ENCODE measurements at regions not wholly inside any gene's neighbourhood (a gene's known extent, or its start where the extent isn't known, plus 50 kb on each side); places are given as distances from the start of the nearest gene placed in this dataset.

DNA sequence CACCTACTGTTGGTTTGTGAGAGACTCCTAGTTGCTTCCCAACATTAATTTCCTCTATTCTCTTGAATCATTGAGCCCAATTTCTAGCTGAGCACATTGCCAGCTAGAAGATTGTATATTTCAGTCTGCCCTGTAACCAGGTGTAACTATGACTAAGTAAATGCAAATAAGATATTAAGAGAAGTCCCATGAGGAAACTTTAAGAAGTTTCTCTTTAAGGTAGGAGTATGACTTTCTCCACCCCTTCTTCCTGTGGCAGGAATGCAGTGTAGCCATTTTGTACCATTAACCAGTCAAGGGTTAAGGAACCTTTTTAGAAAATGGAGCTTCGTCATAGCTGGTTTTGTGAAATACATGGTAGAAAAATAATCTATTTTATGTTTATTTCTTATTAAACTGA, 534.2 kb upstream of the RGS18 start:
- no peak overlapping the region for H3K27ac ChIP-seq (ENCODE audit: low read depth, low read length)
- Mint-ChIP-seq H3K36me3 (no peaks in the 10 kb centered on the region), H3K4me3 (no peak overlapping the region), H3K27me3 (no peaks in the 10 kb centered on the region), H3K4me1 (no peaks in the 10 kb centered on the region), H3K9me3 (peaks cover 0 to 3% (median 0%) of the 10 kb centered on the region in 11 donors), H3K27ac (no peak overlapping the region)
- H3K36me3 ChIP-seq (ENCODE audit: control insufficient read depth in 2 of 3, insufficient read depth in 3 of 3, low read length in 3 of 3), result no peaks in the 10 kb centered on the region
- CTCF ChIA-PET, result no interaction called here
- H3K9me3 ChIP-seq (ENCODE audit: control insufficient read depth in 2 of 3, low read length in 3 of 3), result no peaks in the 10 kb centered on the region
- intact Hi-C loops (cut with micrococcal nuclease), result no loop called here
- no peaks in the 10 kb centered on the region for H3K4me1 ChIP-seq (ENCODE audit: control insufficient read depth in 2 of 2, insufficient read depth in 2 of 2, low read length in 2 of 2)
- DNase-seq (no peak), ATAC-seq (no peak)
- no peak overlapping the region for H3K4me3 ChIP-seq (ENCODE audit: low read length)
- POLR2A ChIA-PET, result no interaction called here
- H3K27me3 ChIP-seq (ENCODE audit: control insufficient read depth in 2 of 2, insufficient read depth in 2 of 2, low read length in 2 of 2), result no peaks in the 10 kb centered on the region

DNA sequence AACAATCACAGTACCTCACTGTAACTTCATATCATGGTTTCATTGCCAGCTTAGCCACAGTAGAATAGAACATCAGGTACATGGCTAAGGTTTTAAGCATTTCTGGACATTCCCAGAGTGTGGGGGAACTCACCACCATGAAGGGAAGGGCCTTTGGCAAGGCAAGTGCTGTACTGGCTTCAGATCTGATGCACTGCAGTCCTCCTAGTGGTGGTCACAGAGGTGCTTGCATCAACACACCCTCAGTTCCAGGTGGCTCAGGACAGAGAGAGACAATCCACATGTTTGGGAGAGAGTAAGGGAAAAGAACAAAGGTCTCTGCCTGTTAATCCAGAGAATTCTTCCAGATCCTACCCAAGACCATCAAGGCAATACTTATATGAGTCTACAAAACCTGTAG, 528.4 kb upstream of the RGS18 start:
- Mint-ChIP-seq H3K36me3 (no peaks in the 10 kb centered on the region), H3K4me1 (no peaks in the 10 kb centered on the region), H3K9me3 (peaks cover 0 to 34% (median 4%) of the 10 kb centered on the region in 11 donors), H3K4me3 (no peak overlapping the region), H3K27ac (no peak overlapping the region), H3K27me3 (no peaks in the 10 kb centered on the region)
- Histone ChIP-seq H3K4me3 (ENCODE audit: low read length) (no peak overlapping the region), H3K36me3 (ENCODE audit: control insufficient read depth in 2 of 3, insufficient read depth in 3 of 3, low read length in 3 of 3) (no peaks in the 10 kb centered on the region), H3K4me1 (ENCODE audit: control insufficient read depth in 2 of 2, insufficient read depth in 2 of 2, low read length in 2 of 2) (no peaks in the 10 kb centered on the region), H3K9me3 (ENCODE audit: control insufficient read depth in 2 of 3, low read length in 3 of 3) (no peaks in the 10 kb centered on the region), H3K27ac (ENCODE audit: low read depth, low read length) (no peak overlapping the region), H3K27me3 (ENCODE audit: control insufficient read depth in 2 of 2, insufficient read depth in 2 of 2, low read length in 2 of 2) (no peaks in the 10 kb centered on the region)
- ChIA-PET POLR2A (no interaction called here), CTCF (no interaction called here)
- intact Hi-C loops (cut with micrococcal nuclease), result no loop called here
- ATAC-seq, result no peak
- DNase-seq, result no peak

DNA sequence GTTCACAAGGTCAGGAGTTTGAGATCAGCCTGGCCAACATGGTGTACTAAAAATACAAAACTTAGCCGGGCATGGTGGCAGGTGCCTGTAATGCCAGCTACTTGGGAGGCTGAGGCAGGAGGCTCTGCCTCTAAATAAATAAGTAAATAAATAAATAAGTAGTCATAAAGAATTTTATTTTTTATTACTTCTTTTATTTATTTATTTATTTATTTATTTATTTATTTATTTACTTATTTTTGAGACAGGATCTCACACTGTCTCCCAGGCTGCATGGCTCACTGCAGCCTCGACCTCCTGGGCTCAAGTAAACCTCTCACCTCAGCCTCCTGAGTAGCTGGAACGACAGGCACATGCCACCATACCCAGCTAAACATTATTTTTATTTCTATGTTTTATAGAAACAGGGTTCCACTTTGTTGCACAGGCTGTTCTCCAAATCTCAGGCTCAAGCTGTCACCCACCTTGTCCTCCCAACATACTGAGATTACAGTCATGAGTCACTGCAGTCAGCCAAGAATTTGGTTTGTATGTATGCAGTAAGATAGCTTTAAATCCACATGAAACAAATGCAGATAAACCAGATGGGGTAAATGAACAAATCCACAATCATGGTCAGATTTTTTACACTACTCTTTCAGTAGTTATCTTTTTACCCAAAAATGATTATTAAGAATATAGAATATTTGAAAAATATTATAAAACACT, 523.3 kb upstream of the RGS18 start:
- Histone ChIP-seq H3K36me3 (ENCODE audit: control insufficient read depth in 2 of 3, insufficient read depth in 3 of 3, low read length in 3 of 3) (no peaks in the 10 kb centered on the region), H3K4me3 (ENCODE audit: low read length) (no peak overlapping the region), H3K9me3 (ENCODE audit: control insufficient read depth in 2 of 3, low read length in 3 of 3) (no peaks in the 10 kb centered on the region), H3K27ac (ENCODE audit: low read depth, low read length) (no peak overlapping the region), H3K4me1 (ENCODE audit: control insufficient read depth in 2 of 2, insufficient read depth in 2 of 2, low read length in 2 of 2) (no peaks in the 10 kb centered on the region), H3K27me3 (ENCODE audit: control insufficient read depth in 2 of 2, insufficient read depth in 2 of 2, low read length in 2 of 2) (no peaks in the 10 kb centered on the region)
- no peaks in the 10 kb centered on the region for H3K27me3 Mint-ChIP-seq
- POLR2A ChIA-PET, result no interaction called here
- ATAC-seq, result no peak
- H3K27ac Mint-ChIP-seq, result no peak overlapping the region
- H3K36me3 Mint-ChIP-seq, result no peaks in the 10 kb centered on the region
- H3K4me1 Mint-ChIP-seq, result no peaks in the 10 kb centered on the region
- peaks cover 0 to 31% (median 3%) of the 10 kb centered on the region in 11 donors for H3K9me3 Mint-ChIP-seq
- H3K4me3 Mint-ChIP-seq, result no peak overlapping the region
- CTCF ChIA-PET, result no interaction called here
- DNase-seq, result no peak
- intact Hi-C loops (cut with micrococcal nuclease), result no loop called here

DNA sequence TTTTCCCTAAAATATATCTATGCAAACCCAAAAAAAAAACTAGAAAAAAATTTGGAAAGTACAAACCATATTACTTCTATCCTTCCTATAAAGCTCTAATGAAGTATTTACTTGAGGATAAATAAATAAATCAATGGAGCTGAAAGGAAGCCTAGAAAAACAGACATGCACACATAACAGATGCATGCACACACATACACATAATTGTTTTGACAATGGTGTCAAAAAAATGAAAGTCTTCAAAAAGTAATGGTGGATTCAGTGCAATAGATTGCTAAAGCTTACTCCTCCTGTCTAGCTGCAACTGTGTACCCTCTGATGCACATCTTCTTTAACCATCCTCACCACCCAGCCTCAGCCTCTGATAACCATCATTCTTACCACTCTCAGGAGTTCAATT, 521.9 kb upstream of the RGS18 start:
- CTCF ChIA-PET, result no interaction called here
- H3K27me3 ChIP-seq (ENCODE audit: control insufficient read depth in 2 of 2, insufficient read depth in 2 of 2, low read length in 2 of 2), result no peaks in the 10 kb centered on the region
- H3K4me3 ChIP-seq (ENCODE audit: low read length), result no peak overlapping the region
- ATAC-seq, result no peak
- no peaks in the 10 kb centered on the region for H3K36me3 ChIP-seq (ENCODE audit: control insufficient read depth in 2 of 3, insufficient read depth in 3 of 3, low read length in 3 of 3)
- H3K9me3 ChIP-seq (ENCODE audit: control insufficient read depth in 2 of 3, low read length in 3 of 3), result no peaks in the 10 kb centered on the region
- H3K4me1 Mint-ChIP-seq, result no peaks in the 10 kb centered on the region
- H3K27ac ChIP-seq (ENCODE audit: low read depth, low read length), result no peak overlapping the region
- H3K4me3 Mint-ChIP-seq, result no peak overlapping the region
- DNase-seq, result no peak
- no peaks in the 10 kb centered on the region for H3K36me3 Mint-ChIP-seq
- no peak overlapping the region for H3K27ac Mint-ChIP-seq
- intact Hi-C loops (cut with micrococcal nuclease), result no loop called here
- no peaks in the 10 kb centered on the region for H3K27me3 Mint-ChIP-seq
- peaks cover 0 to 21% (median 2%) of the 10 kb centered on the region in 11 donors for H3K9me3 Mint-ChIP-seq
- POLR2A ChIA-PET, result no interaction called here
- no peaks in the 10 kb centered on the region for H3K4me1 ChIP-seq (ENCODE audit: control insufficient read depth in 2 of 2, insufficient read depth in 2 of 2, low read length in 2 of 2)

DNA sequence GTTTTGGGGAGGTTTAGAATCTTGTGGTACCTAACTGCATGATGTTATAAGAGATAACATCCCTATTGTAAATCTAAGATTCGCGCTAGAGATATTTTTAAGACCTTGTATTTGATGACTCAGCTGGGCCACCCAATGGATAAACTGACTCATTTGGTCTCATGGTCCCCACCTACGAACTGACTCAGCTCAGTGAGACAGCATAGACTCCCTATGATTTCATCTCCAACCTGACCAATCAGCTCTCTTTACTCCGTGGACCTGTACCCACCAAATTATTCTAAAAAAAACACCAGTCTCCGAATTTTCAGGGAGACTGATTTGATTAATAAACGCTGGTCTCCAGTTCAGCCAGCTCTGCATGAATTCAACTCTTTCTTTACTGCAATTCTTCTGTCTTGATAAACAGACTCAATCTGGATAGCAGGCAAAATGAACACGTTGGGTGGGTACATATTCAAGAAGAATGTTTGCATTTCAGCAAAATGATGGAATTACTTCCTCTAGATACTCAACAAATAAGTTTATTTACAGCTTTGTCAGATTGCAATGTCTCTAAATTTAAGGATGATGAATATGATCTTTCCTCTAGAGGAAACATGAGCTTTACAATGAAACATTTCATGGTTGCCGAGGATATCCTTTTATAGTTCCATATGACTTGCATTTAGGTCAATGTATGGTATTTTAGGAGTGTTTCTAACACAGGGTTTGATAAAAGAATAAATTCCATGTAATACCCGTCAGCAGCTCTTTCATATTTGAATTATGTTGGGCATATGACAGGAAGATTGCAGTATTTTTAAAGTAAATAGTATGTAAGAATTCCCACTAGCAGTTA, 516.6 kb upstream of the RGS18 start:
- no peaks in the 10 kb centered on the region for H3K9me3 ChIP-seq (ENCODE audit: control insufficient read depth in 2 of 3, low read length in 3 of 3)
- H3K9me3 Mint-ChIP-seq, result peaks cover 0 to 5% (median 0%) of the 10 kb centered on the region in 11 donors
- ChIA-PET CTCF (no interaction called here), POLR2A (no interaction called here)
- ATAC-seq (no peak), DNase-seq (no peak)
- H3K4me3 ChIP-seq (ENCODE audit: low read length), result no peak overlapping the region
- no peak overlapping the region for H3K4me3 Mint-ChIP-seq
- no peaks in the 10 kb centered on the region for H3K4me1 Mint-ChIP-seq
- H3K36me3 ChIP-seq (ENCODE audit: control insufficient read depth in 2 of 3, insufficient read depth in 3 of 3, low read length in 3 of 3), result no peaks in the 10 kb centered on the region
- H3K27ac Mint-ChIP-seq, result no peak overlapping the region
- H3K27me3 Mint-ChIP-seq, result no peaks in the 10 kb centered on the region
- H3K36me3 Mint-ChIP-seq, result no peaks in the 10 kb centered on the region
- H3K27me3 ChIP-seq (ENCODE audit: control insufficient read depth in 2 of 2, insufficient read depth in 2 of 2, low read length in 2 of 2), result no peaks in the 10 kb centered on the region
- H3K4me1 ChIP-seq (ENCODE audit: control insufficient read depth in 2 of 2, insufficient read depth in 2 of 2, low read length in 2 of 2), result no peaks in the 10 kb centered on the region
- intact Hi-C loops (cut with micrococcal nuclease), result no loop called here
- no peak overlapping the region for H3K27ac ChIP-seq (ENCODE audit: low read depth, low read length)

- intact Hi-C loops (cut with micrococcal nuclease), result no loop called here
- no peaks in the 10 kb centered on the region for H3K9me3 ChIP-seq (ENCODE audit: control insufficient read depth in 2 of 3, low read length in 3 of 3)
- H3K27me3 ChIP-seq (ENCODE audit: control insufficient read depth in 2 of 2, insufficient read depth in 2 of 2, low read length in 2 of 2), result no peaks in the 10 kb centered on the region
- no peak for ATAC-seq
- H3K4me1 ChIP-seq (ENCODE audit: control insufficient read depth in 2 of 2, insufficient read depth in 2 of 2, low read length in 2 of 2), result no peaks in the 10 kb centered on the region
- ChIA-PET POLR2A (no interaction called here), CTCF (no interaction called here)
- Mint-ChIP-seq H3K4me3 (no peak overlapping the region), H3K27ac (no peak overlapping the region), H3K4me1 (no peaks in the 10 kb centered on the region), H3K36me3 (no peaks in the 10 kb centered on the region), H3K9me3 (peaks cover 0 to 10% (median 0%) of the 10 kb centered on the region in 11 donors), H3K27me3 (no peaks in the 10 kb centered on the region)
- H3K27ac ChIP-seq (ENCODE audit: low read depth, low read length), result no peak overlapping the region
- no peaks in the 10 kb centered on the region for H3K36me3 ChIP-seq (ENCODE audit: control insufficient read depth in 2 of 3, insufficient read depth in 3 of 3, low read length in 3 of 3)
- no peak for DNase-seq
- H3K4me3 ChIP-seq (ENCODE audit: low read length), result no peak overlapping the region
Measured at GRCh38 chr1:191643060-191643459, 515.2 kb upstream of the RGS18 start.

- intact Hi-C loops (cut with micrococcal nuclease), result no loop called here
- DNase-seq (no peak), ATAC-seq (no peak)
- Mint-ChIP-seq H3K27ac (no peak overlapping the region), H3K9me3 (peaks cover 0 to 17% (median 2%) of the 10 kb centered on the region in 11 donors), H3K27me3 (no peaks in the 10 kb centered on the region), H3K4me3 (no peak overlapping the region), H3K36me3 (no peaks in the 10 kb centered on the region), H3K4me1 (no peaks in the 10 kb centered on the region)
- POLR2A ChIA-PET, result no interaction called here
- Histone ChIP-seq H3K27ac (ENCODE audit: low read depth, low read length) (no peak overlapping the region), H3K27me3 (ENCODE audit: control insufficient read depth in 2 of 2, insufficient read depth in 2 of 2, low read length in 2 of 2) (no peaks in the 10 kb centered on the region), H3K4me1 (ENCODE audit: control insufficient read depth in 2 of 2, insufficient read depth in 2 of 2, low read length in 2 of 2) (no peaks in the 10 kb centered on the region), H3K36me3 (ENCODE audit: control insufficient read depth in 2 of 3, insufficient read depth in 3 of 3, low read length in 3 of 3) (no peaks in the 10 kb centered on the region), H3K4me3 (ENCODE audit: low read length) (no peak overlapping the region), H3K9me3 (ENCODE audit: control insufficient read depth in 2 of 3, low read length in 3 of 3) (no peaks in the 10 kb centered on the region)
- CTCF ChIA-PET, result no interaction called here
Measured at GRCh38 chr1:191648939-191649338, 509.3 kb upstream of the RGS18 start.

Data from naive thymus-derived CD4-positive, alpha-beta T cell (primary cell).